Activated CD4-positive, alpha-beta memory T cell treated with anti-CD3 and anti-CD28 coated beads, Interleukin-2, amount 10 ng/mL, durations not matched to agents 7 days and 5 days (primary cell): ENCODE measurements at regions not wholly inside any gene's neighbourhood (a gene's known extent, or its start where the extent isn't known, plus 50 kb on each side); places are given as distances from the start of the nearest gene placed in this dataset.
"Not testable (repeated sequence)": the region's sequence is repeated elsewhere in the genome, so short reads cannot be mapped to it uniquely, and the experiment has no call there.

ENCODE experiments used
- CTCF ChIA-PET: fragments of 350-600 bp; sonication (Branson Sonifier 250); formaldehyde crosslinking; loops from one replicate; lab custom pipeline; 2021; ENCODE audit warnings: antibody characterized with exemption, inconsistent platforms; lab: Charles Lee
- POLR2A ChIA-PET: fragments of 350-600 bp; sonication (Branson Sonifier 250); formaldehyde crosslinking; loops from one replicate; lab custom pipeline; 2021; ENCODE audit warnings: antibody characterized with exemption; lab: Charles Lee
- DNase-seq: peaks from one replicate; pipeline ENCODE4 v3.0.0-alpha.2; 2020
- H3K27ac Mint-ChIP-seq: one replicate; pipeline ENCODE4 v1.8.0; 2021; ENCODE audit warnings: mild to moderate bottlenecking, mixed read lengths
- H3K27me3 Mint-ChIP-seq: one replicate; pipeline ENCODE4 v1.8.0; 2021; ENCODE audit warnings: mixed read lengths
- H3K36me3 Mint-ChIP-seq: one replicate; pipeline ENCODE4 v1.8.0; 2021; ENCODE audit warnings: low read depth, mixed read lengths
- H3K4me1 Mint-ChIP-seq: one replicate; pipeline ENCODE4 v1.8.0; 2021; ENCODE audit warnings: mixed read lengths
- H3K4me3 Mint-ChIP-seq: one replicate; pipeline ENCODE4 v1.8.0; 2021; ENCODE audit warnings: mild to moderate bottlenecking, mixed read lengths
- H3K9me3 Mint-ChIP-seq: one replicate; pipeline ENCODE4 v1.8.0; 2021; ENCODE audit warnings: mixed read lengths

DNA sequence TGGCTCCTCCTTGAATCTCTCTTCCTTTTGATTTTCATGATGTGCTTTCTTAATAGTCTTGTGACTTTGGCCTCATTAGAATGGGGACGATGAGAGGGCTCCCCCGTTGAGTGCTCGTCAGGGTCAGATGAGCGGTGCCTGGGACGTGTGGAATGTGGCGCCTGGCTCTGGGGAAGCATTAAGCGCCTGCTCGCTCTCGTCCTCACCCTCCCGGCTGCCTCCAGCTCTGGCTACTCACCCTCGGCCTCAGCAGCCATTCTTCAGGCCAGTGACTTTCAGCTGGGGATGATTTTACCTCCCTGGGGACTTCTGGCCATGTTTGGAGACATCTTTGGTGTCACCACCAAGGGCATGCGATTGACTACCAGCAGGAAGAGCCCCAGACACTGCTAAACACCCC is 69.7 kb downstream of the RPS6KA4 start:
- CTCF ChIA-PET: interaction anchor here (0.8 to 0.9 kb wide), 2 partner anchors 20 to 21 kb away, joined by 3 to 4 read pairs; no protein-coding TSS in a partner anchor

GRCh38 chr11:64429970-64430369 is 71.0 kb downstream of the RPS6KA4 start:
- POLR2A ChIA-PET: no interaction called here
- no peak for DNase-seq
- Mint-ChIP-seq H3K27ac (no peak overlapping the region), H3K27me3 (peaks cover 2% of the 10 kb centered on the region), H3K36me3 (no peaks in the 10 kb centered on the region), H3K4me3 (no peak overlapping the region), H3K4me1 (no peaks in the 10 kb centered on the region), H3K9me3 (no peaks in the 10 kb centered on the region)
- CTCF ChIA-PET: no interaction called here

More for the DNA sequence above, 69.7 kb downstream of the RPS6KA4 start:
- Mint-ChIP-seq H3K4me1 (no peaks in the 10 kb centered on the region), H3K27me3 (peaks cover 4% of the 10 kb centered on the region), H3K27ac (no peak overlapping the region), H3K4me3 (no peak overlapping the region), H3K36me3 (no peaks in the 10 kb centered on the region), H3K9me3 (no peaks in the 10 kb centered on the region)
- POLR2A ChIA-PET: no interaction called here
- no peak for DNase-seq

DNA sequence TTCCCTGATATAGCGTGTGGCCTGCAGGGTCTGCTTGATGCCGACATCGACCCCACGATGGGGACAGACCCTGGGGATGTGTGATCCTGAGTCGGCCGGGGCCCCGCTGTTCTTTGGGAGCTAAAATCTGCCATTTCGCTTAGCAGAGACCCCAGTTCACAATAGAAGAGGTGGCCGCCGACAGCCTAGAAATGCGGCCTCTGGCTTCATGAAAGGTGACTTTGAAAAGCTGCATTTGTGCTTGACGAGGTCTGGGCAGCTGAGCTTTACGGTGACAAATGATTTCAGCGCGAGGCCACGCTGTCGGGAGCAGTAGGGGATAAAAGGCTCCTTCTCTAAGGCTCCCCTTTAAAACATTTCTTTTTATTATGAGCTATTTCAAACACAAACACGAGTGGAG is 71.7 kb downstream of the RPS6KA4 start:
- H3K36me3 Mint-ChIP-seq: no peaks in the 10 kb centered on the region
- no peak for DNase-seq
- H3K9me3 Mint-ChIP-seq: no peaks in the 10 kb centered on the region
- H3K4me1 Mint-ChIP-seq: no peaks in the 10 kb centered on the region
- H3K27ac Mint-ChIP-seq: no peak overlapping the region
- CTCF ChIA-PET: no interaction called here
- H3K4me3 Mint-ChIP-seq: no peak overlapping the region
- POLR2A ChIA-PET: no interaction called here
- peaks cover 2% of the 10 kb centered on the region for H3K27me3 Mint-ChIP-seq

- CTCF ChIA-PET: interaction anchor here (2.4 kb wide), 1 partner anchor 13 kb away, joined by 9 read pairs; no protein-coding TSS in a partner anchor
- POLR2A ChIA-PET: no interaction called here
- DNase-seq: no peak
- H3K9me3 Mint-ChIP-seq: no peaks in the 10 kb centered on the region
- H3K27me3 Mint-ChIP-seq: peaks cover 9% of the 10 kb centered on the region
- H3K4me3 Mint-ChIP-seq: no peak overlapping the region
- H3K36me3 Mint-ChIP-seq: no peaks in the 10 kb centered on the region
- no peaks in the 10 kb centered on the region for H3K4me1 Mint-ChIP-seq
- no peak overlapping the region for H3K27ac Mint-ChIP-seq
Measured at GRCh38 chr11:64436000-64436399, 77.0 kb downstream of the RPS6KA4 start.

- DNase-seq: no peak
- H3K36me3 Mint-ChIP-seq: no peaks in the 10 kb centered on the region
- POLR2A ChIA-PET: no interaction called here
Measured at GRCh38 chr11:64437426-64437825, 78.5 kb downstream of the RPS6KA4 start.

DNA sequence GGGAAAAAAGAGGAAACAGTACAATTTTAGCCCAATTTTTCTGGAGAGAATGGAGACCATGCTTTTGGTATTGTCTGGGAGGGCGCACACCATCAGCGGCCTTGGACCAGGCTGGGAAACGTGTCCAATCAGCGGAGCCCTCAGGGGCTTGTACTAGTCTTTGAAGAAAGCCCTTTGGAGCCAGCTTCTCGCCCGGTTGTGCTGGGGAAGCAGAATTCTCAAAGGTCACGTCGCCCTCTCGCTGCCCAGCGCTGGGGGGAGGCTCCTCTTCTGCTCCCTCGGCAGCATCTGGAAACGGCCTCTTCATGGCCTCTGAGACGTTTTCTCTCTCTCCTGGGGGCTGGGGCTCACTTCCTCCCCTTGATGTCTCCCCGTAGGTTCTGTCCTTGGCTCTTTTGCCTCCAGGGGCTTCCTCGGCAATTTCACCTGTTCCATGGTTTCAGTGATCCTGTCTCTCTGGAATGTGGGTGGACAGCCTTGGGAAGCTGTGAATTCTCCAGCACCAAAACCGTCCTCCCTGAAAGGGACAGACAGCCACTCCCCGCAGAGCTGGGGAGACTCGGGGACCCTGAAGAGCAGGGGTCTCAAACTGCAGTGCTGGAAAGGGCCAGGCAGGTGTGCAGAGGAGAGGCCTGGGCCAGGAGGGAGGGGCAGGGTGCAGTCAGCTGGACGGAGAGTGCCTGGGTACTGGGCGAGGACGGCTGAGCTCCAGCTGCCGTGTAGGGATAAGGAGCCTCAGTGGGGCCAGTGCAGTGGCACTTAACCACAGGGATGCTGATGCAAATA is 80.2 kb downstream of the RPS6KA4 start:
- CTCF ChIA-PET: interaction anchor here (0.9 to 2.5 kb wide), 2 partner anchors 10 to 82 kb away, joined by 4 to 14 read pairs; no protein-coding TSS in a partner anchor
- Mint-ChIP-seq H3K36me3 (no peaks in the 10 kb centered on the region), H3K27me3 (peaks cover 12% of the 10 kb centered on the region), H3K4me3 (no peak overlapping the region), H3K4me1 (no peaks in the 10 kb centered on the region), H3K9me3 (no peaks in the 10 kb centered on the region), H3K27ac (no peak overlapping the region)
- no peak for DNase-seq
- POLR2A ChIA-PET: no interaction called here

More at GRCh38 chr11:64437426-64437825, 78.5 kb downstream of the RPS6KA4 start:
- Mint-ChIP-seq H3K9me3 (no peaks in the 10 kb centered on the region), H3K27ac (no peak overlapping the region), H3K4me1 (no peaks in the 10 kb centered on the region), H3K27me3 (peaks cover 12% of the 10 kb centered on the region), H3K4me3 (no peak overlapping the region)
- CTCF ChIA-PET: interaction anchor here (2.4 kb wide), 1 partner anchor 12 kb away, joined by 9 read pairs; no protein-coding TSS in a partner anchor

- H3K27ac Mint-ChIP-seq, H3K4me1 Mint-ChIP-seq, H3K36me3 Mint-ChIP-seq, DNase-seq, H3K9me3 Mint-ChIP-seq, POLR2A ChIA-PET, H3K4me3 Mint-ChIP-seq: not testable (repeated sequence)
- peaks cover 12% of the 10 kb centered on the region for H3K27me3 Mint-ChIP-seq
- CTCF ChIA-PET: interaction anchor here (2.5 kb wide), 1 partner anchor 9 kb away, joined by 14 read pairs; no protein-coding TSS in a partner anchor
Measured at GRCh38 chr11:64439772-64440491, 81.0 kb downstream of the RPS6KA4 start.

- no peaks in the 10 kb centered on the region for H3K36me3 Mint-ChIP-seq
- peaks cover 12% of the 10 kb centered on the region for H3K27me3 Mint-ChIP-seq
- no peak overlapping the region for H3K4me3 Mint-ChIP-seq
- H3K9me3 Mint-ChIP-seq: no peaks in the 10 kb centered on the region
- CTCF ChIA-PET: no interaction called here
- POLR2A ChIA-PET: no interaction called here
- DNase-seq: no peak
- no peaks in the 10 kb centered on the region for H3K4me1 Mint-ChIP-seq
- H3K27ac Mint-ChIP-seq: no peak overlapping the region
Measured at GRCh38 chr11:64441127-64441526, 82.2 kb downstream of the RPS6KA4 start.

GRCh38 chr11:64443001-64443400 is 84.0 kb downstream of the RPS6KA4 start:
- POLR2A ChIA-PET: no interaction called here

GRCh38 chr11:64444838-64445441 is 86.0 kb downstream of the RPS6KA4 start:
- H3K36me3 Mint-ChIP-seq: no peaks in the 10 kb centered on the region
- CTCF ChIA-PET: interaction anchor here (0.5 to 1.0 kb wide), 2 partner anchors 81 to 706 kb away, joined by 3 to 4 read pairs; no protein-coding TSS in a partner anchor
- peaks cover 23% of the 10 kb centered on the region for H3K27me3 Mint-ChIP-seq
- no peaks in the 10 kb centered on the region for H3K9me3 Mint-ChIP-seq
- peaks cover 17% of the 10 kb centered on the region for H3K4me1 Mint-ChIP-seq
- no peak for DNase-seq
- H3K4me3 Mint-ChIP-seq: no peak overlapping the region
- POLR2A ChIA-PET: no interaction called here
- H3K27ac Mint-ChIP-seq: no peak overlapping the region

More at GRCh38 chr11:64443001-64443400, 84.0 kb downstream of the RPS6KA4 start:
- CTCF ChIA-PET: interaction anchor here (1.0 kb wide), 1 partner anchor 53 kb away, joined by 3 read pairs; no protein-coding TSS in a partner anchor
- Mint-ChIP-seq H3K27me3 (peaks cover 14% of the 10 kb centered on the region), H3K36me3 (no peaks in the 10 kb centered on the region), H3K27ac (no peak overlapping the region), H3K9me3 (no peaks in the 10 kb centered on the region), H3K4me1 (peaks cover 2% of the 10 kb centered on the region), H3K4me3 (no peak overlapping the region)
- DNase-seq: no peak

DNA sequence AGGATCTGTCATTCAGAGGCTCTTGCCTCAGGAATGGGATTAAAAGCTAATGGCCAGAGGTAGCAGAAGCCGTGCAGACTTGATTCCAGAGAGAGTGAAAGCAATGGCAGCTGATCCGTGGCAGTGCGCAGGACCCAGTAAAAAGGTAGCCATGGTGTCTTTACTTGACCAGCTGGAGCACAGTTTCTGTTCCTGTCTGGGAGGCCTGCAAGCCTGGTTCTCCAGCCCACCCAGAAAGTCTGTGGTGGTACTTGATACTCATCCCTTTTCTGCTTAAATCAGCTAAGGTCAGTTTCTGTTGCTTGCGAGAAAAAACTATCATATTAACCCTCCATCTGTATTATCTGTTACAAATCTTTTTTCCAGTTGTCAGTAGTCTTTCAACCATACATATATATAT is 86.7 kb downstream of the RPS6KA4 start:
- no peak for DNase-seq
- H3K4me1 Mint-ChIP-seq: peaks cover 17% of the 10 kb centered on the region
- POLR2A ChIA-PET: no interaction called here
- CTCF ChIA-PET: interaction anchor here (0.5 to 1.0 kb wide), 2 partner anchors 80 to 707 kb away, joined by 3 to 4 read pairs; no protein-coding TSS in a partner anchor
- no peak overlapping the region for H3K27ac Mint-ChIP-seq
- no peaks in the 10 kb centered on the region for H3K9me3 Mint-ChIP-seq
- peaks cover 23% of the 10 kb centered on the region for H3K27me3 Mint-ChIP-seq
- no peaks in the 10 kb centered on the region for H3K36me3 Mint-ChIP-seq
- no peak overlapping the region for H3K4me3 Mint-ChIP-seq

DNA sequence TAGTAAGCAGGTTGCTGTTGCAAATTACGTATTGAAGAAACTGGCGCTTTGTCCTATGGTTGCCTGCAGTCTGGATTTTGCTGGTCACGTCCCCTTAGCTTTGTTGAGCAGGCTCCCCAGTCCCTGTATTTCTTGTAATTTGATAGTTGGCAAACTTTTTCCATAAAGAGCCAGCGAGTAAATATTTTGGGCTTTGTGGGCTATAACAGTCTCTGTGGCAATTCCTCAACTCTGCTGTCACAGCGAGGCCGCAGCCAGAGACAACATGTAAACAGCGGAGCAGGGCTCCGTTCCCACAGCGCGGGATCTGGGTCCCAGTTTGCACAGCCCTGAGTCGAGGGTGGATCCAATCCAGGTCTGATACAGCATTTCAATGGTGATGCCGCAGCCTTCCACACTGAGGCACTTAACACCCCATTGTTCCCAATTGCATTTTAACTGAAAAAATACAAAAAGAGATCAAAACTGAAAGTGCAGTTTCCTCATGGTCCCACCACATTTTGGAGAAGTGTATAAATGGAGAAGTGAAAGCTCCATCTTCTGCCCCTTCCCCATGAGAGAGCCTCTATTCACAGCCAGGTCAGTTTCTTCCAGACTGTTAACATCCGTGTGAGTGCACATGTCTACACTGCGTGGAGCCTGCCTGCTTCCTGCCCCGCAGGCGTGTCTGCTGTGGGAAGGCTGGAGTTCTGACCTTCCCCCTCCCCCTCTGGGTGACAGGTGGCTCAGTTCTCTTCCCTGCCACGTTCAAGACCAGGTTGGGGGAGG is 89.1 kb downstream of the RPS6KA4 start:
- no peaks in the 10 kb centered on the region for H3K9me3 Mint-ChIP-seq

More for the DNA sequence above, 89.1 kb downstream of the RPS6KA4 start:
- H3K4me1 Mint-ChIP-seq: peaks cover 17% of the 10 kb centered on the region
- ChIA-PET POLR2A (interaction anchor here (1.4 kb wide), 1 partner anchor 105 kb away, joined by 5 read pairs; no protein-coding TSS in a partner anchor), CTCF (interaction anchor here (0.6 to 2.7 kb wide), 17 partner anchors 9 to 241 kb away, joined by 3 to 20 read pairs (median 7); partner anchors contain the start of gene RPS6KA4)
- H3K36me3 Mint-ChIP-seq: no peaks in the 10 kb centered on the region
- no peak for DNase-seq
- H3K27ac Mint-ChIP-seq: no peak overlapping the region
- H3K27me3 Mint-ChIP-seq: peaks cover 20% of the 10 kb centered on the region
- no peak overlapping the region for H3K4me3 Mint-ChIP-seq
